ENCODE measurements at regions not wholly inside any gene's neighbourhood (a gene's known extent, or its start where the extent isn't known, plus 50 kb on each side); places are given as distances from the start of the nearest gene placed in this dataset.

GRCh38 chr20:12790859-12791258, 217.9 kb upstream of the SPTLC3 start:
- no peak for TF ChIP-seq EP300 (IDR thresholded peaks at IDR 0.05; ENCODE audit: borderline replicate concordance in 1 of 2, low read depth in 2 of 2, low read length in 2 of 2)
- TF ChIP-seq, protein P1, sequence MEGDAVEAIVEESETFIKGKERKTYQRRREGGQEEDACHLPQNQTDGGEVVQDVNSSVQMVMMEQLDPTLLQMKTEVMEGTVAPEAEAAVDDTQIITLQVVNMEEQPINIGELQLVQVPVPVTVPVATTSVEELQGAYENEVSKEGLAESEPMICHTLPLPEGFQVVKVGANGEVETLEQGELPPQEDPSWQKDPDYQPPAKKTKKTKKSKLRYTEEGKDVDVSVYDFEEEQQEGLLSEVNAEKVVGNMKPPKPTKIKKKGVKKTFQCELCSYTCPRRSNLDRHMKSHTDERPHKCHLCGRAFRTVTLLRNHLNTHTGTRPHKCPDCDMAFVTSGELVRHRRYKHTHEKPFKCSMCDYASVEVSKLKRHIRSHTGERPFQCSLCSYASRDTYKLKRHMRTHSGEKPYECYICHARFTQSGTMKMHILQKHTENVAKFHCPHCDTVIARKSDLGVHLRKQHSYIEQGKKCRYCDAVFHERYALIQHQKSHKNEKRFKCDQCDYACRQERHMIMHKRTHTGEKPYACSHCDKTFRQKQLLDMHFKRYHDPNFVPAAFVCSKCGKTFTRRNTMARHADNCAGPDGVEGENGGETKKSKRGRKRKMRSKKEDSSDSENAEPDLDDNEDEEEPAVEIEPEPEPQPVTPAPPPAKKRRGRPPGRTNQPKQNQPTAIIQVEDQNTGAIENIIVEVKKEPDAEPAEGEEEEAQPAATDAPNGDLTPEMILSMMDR (IDR thresholded peaks at IDR 0.05; ENCODE audit: control extremely low read depth in 1 of 3, insufficient read depth in 1 of 3, low read depth in 1 of 3, low read length in 3 of 3): no peak
- no peak for TF ChIP-seq EZH2 (IDR thresholded peaks at IDR 0.05; ENCODE audit: low read depth, low read length, severe bottlenecking)
- no peak for TF ChIP-seq POLR2AphosphoS5 (IDR thresholded peaks at IDR 0.05; ENCODE audit: low read depth, low read length)
- TF ChIP-seq, protein P2, sequence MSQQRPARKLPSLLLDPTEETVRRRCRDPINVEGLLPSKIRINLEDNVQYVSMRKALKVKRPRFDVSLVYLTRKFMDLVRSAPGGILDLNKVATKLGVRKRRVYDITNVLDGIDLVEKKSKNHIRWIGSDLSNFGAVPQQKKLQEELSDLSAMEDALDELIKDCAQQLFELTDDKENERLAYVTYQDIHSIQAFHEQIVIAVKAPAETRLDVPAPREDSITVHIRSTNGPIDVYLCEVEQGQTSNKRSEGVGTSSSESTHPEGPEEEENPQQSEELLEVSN (IDR thresholded peaks at IDR 0.05): no peak
- TF ChIP-seq, protein P3, sequence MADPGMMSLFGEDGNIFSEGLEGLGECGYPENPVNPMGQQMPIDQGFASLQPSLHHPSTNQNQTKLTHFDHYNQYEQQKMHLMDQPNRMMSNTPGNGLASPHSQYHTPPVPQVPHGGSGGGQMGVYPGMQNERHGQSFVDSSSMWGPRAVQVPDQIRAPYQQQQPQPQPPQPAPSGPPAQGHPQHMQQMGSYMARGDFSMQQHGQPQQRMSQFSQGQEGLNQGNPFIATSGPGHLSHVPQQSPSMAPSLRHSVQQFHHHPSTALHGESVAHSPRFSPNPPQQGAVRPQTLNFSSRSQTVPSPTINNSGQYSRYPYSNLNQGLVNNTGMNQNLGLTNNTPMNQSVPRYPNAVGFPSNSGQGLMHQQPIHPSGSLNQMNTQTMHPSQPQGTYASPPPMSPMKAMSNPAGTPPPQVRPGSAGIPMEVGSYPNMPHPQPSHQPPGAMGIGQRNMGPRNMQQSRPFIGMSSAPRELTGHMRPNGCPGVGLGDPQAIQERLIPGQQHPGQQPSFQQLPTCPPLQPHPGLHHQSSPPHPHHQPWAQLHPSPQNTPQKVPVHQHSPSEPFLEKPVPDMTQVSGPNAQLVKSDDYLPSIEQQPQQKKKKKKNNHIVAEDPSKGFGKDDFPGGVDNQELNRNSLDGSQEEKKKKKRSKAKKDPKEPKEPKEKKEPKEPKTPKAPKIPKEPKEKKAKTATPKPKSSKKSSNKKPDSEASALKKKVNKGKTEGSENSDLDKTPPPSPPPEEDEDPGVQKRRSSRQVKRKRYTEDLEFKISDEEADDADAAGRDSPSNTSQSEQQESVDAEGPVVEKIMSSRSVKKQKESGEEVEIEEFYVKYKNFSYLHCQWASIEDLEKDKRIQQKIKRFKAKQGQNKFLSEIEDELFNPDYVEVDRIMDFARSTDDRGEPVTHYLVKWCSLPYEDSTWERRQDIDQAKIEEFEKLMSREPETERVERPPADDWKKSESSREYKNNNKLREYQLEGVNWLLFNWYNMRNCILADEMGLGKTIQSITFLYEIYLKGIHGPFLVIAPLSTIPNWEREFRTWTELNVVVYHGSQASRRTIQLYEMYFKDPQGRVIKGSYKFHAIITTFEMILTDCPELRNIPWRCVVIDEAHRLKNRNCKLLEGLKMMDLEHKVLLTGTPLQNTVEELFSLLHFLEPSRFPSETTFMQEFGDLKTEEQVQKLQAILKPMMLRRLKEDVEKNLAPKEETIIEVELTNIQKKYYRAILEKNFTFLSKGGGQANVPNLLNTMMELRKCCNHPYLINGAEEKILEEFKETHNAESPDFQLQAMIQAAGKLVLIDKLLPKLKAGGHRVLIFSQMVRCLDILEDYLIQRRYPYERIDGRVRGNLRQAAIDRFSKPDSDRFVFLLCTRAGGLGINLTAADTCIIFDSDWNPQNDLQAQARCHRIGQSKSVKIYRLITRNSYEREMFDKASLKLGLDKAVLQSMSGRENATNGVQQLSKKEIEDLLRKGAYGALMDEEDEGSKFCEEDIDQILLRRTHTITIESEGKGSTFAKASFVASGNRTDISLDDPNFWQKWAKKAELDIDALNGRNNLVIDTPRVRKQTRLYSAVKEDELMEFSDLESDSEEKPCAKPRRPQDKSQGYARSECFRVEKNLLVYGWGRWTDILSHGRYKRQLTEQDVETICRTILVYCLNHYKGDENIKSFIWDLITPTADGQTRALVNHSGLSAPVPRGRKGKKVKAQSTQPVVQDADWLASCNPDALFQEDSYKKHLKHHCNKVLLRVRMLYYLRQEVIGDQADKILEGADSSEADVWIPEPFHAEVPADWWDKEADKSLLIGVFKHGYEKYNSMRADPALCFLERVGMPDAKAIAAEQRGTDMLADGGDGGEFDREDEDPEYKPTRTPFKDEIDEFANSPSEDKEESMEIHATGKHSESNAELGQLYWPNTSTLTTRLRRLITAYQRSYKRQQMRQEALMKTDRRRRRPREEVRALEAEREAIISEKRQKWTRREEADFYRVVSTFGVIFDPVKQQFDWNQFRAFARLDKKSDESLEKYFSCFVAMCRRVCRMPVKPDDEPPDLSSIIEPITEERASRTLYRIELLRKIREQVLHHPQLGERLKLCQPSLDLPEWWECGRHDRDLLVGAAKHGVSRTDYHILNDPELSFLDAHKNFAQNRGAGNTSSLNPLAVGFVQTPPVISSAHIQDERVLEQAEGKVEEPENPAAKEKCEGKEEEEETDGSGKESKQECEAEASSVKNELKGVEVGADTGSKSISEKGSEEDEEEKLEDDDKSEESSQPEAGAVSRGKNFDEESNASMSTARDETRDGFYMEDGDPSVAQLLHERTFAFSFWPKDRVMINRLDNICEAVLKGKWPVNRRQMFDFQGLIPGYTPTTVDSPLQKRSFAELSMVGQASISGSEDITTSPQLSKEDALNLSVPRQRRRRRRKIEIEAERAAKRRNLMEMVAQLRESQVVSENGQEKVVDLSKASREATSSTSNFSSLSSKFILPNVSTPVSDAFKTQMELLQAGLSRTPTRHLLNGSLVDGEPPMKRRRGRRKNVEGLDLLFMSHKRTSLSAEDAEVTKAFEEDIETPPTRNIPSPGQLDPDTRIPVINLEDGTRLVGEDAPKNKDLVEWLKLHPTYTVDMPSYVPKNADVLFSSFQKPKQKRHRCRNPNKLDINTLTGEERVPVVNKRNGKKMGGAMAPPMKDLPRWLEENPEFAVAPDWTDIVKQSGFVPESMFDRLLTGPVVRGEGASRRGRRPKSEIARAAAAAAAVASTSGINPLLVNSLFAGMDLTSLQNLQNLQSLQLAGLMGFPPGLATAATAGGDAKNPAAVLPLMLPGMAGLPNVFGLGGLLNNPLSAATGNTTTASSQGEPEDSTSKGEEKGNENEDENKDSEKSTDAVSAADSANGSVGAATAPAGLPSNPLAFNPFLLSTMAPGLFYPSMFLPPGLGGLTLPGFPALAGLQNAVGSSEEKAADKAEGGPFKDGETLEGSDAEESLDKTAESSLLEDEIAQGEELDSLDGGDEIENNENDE (IDR thresholded peaks at IDR 0.05; ENCODE audit: insufficient replicate concordance, low read length): no peak
- TF ChIP-seq SIN3A (conservative IDR thresholded peaks at IDR 0.05 in 1 of 2, IDR thresholded peaks at IDR 0.05 in 1 of 2; ENCODE audit: low read depth in 1 of 2, low read length in 2 of 2): no peak
- TF ChIP-seq RXRA (IDR thresholded peaks at IDR 0.05; ENCODE audit: insufficient read depth, low read depth, low read length): no peak
- TF ChIP-seq KDM1A (IDR thresholded peaks at IDR 0.05; ENCODE audit: borderline replicate concordance, low read length): no peak
- no peak for TF ChIP-seq SP2 (IDR thresholded peaks at IDR 0.05; ENCODE audit: low read length)
- TF ChIP-seq, protein P4, sequence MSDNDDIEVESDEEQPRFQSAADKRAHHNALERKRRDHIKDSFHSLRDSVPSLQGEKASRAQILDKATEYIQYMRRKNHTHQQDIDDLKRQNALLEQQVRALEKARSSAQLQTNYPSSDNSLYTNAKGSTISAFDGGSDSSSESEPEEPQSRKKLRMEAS (IDR thresholded peaks at IDR 0.05): no peak

Data from H1 (cell line).